ENCODE measurements at regions not wholly inside any gene's neighbourhood (a gene's known extent, or its start where the extent isn't known, plus 50 kb on each side); places are given as distances from the start of the nearest gene placed in this dataset.
A peak's percentile ranks its signal among the peaks of the same experiment; 100 is the strongest.
"Not testable (repeated sequence)": the region's sequence is repeated elsewhere in the genome, so short reads cannot be mapped to it uniquely, and the experiment has no call there.

DNA sequence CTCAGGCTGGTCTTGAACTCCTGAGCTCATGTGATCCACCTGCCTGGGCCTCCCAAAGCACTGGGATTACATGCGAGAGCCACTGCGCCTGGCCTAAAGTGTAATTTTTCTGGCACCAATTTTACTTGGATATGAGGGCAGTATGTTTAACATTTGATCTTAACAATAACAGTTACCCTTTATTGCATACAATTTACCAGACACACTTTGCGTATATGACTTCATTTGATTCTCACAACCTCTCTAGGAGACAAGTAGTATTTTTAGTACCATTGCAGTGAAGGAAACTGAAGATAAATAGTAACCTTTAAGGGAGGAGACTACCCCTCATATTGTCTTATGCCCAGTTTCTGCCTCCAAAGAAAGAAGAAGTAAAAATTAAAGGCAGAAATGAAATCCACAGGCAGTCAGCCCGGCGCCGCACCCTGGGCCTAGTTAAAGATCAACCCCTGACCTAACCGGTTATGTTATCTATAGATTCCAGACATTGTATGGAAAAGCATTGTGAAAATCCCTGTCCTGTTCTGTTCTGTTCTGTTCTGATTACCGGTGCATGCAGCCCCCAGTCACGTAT, 54.0 kb downstream of the CYP26A1 start:
- DNase-seq = not testable (repeated sequence)

DNA sequence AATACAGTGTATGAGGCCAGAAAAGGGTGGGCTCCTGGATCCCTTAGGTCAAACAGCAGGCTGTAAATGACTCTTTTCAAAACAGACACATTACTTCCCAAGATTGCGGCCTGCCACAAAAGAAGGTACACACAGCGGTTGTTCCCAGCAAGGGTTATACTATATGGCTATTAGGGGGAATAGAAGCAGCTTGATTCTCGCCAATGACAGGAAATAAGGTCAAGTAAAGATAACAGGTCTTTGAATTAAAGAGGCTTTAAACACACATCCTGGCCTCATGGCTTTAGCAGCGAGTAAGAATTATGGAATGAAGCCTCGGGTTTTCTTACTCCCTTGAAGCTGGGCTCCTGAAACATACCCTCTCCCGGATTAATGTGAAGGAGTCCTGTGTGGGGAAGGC, 58.3 kb downstream of the CYP26A1 start:
- DNase-seq = no peak

DNA sequence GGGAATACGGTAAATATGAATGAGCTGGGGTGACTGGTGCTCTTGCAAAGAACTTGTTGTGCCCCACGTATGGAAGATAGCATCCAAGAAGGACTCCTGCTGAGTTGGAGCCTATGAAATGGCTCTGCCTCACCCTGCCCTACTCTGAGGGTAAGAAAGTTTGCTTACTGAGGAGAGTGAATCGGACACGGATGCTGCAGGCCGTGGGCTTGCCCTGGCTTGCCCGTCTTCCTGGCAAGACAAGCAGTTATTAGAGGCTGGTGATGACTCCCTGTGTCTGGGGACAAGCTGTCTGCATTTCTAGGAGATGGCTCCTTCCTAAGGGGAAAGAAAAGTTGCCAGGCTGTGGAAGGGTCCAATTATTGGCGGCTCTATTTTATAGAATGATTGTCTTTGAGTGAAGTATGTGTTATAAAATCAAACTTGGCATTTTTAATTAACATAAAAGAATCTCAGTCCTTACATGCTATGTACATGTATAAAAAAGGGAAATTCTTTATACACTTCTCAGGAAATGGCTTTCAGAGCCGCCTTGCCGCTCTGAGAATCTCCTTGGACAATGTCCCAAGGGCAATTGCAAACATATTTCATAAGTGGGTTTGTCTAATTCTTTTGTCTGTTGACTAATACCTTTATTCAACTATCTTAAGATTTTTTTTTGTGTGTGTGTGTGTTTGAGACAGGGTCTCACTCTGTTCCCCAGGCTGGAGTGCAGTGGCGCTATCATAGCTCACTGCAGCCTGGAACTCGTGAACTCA, 64.6 kb downstream of the CYP26A1 start:
- DNase-seq = no peak

DNA sequence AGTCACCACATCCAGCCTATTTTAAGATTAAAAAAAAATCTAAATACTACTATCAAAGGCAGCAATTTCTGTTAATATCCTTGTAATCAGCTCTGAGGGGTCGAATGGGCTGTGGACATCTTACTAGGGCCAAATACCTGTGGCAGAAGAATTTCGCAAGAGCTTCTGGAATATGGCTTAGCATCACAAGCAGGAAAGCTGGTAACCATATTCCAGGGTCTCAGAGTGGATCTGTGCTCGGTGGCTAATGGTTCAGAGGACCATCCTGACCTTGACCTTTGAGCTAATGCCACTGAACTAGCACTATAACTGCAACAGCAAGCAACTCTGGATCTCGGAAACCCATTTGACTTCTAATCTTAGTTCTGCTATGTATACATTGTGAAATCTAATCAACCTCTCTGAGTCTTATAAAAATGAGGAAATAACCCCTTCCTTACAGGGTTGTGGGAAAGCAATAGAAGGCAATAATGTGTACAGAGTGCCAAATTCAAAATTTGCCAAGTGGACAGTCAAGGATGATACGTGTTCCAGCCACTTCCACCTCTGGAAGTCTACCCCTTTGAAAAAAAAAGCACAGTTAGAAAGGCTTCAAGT, 65.5 kb downstream of the CYP26A1 start:
- DNase-seq = no peak

DNA sequence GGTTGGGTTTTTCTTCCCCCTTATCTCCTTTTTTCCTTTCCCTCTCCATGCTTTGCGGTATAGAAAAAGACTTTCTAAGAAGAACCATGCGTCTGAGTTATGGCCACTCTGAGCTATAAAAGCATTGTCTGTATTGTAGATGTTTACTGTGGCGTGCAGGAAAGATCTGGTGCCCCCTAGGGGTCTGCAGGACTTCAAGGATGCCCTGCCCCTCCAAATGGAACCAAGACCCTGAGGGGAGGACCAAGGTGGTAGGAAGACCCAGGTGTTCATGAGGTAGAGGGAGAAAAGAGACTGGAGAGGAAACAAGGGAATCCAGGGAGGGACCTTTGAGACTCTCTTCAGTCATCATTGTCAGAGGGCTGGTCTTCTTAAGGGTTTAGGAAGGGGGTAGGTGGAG, 68.8 kb downstream of the CYP26A1 start:
- DNase-seq = no peak

DNA sequence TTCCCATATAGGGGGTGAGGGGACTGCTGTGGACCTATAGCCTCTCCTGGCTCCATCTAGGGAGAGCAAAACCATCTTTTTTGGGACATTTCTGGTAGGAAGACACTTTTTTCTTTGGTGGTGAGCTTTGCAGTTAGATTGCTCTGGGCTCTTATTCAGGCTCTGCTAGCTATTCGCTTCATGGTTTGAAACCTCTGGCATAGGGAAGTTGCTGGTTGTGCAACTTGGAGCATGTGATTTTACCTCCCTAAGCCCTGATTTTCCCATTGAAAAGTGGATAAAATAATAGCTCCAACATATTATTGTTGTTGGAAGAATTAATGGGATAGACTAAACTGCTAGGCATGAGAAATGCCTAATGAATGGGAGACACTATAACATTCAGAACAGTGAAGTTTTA, 69.6 kb downstream of the CYP26A1 start:
- DNase-seq = no peak

DNA sequence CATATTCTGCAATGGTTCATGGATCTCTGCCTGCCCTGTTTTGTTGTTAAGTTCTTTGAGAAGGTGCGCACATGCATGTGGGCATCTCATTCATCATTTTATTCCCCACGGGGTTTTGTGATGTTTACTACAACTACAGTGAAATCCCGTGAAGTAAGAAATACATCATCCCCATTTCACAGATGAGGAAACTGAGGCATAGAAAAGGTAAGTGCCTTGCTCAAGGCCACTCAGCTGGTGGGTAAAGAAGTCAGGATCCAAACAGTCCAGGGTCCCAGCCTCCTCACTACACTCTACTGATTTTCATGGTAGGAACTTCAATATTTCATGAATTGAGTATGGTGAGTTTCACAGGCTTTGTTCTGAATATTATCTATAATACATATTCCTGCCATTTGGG, 72.6 kb downstream of the CYP26A1 start:
- DNase-seq = no peak

DNA sequence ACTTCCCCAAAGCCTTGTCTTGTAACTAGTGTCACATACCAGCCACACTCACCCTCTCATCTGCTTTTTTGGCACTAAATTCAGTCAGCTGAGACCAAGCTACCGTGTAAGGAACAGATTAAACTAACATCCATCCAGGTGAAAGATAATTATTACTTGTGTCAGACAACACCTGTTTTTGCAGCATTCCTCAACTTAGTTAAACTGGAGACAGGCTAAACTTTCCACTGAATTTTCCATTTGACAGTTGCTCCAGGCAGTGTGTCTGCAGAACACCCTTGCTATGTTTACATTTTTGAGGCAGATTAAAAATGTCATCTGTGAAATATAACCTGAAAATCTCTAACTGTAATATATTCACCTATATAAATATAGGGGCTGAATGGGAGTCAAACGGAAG, 73.6 kb downstream of the CYP26A1 start:
- DNase-seq = no peak

DNA sequence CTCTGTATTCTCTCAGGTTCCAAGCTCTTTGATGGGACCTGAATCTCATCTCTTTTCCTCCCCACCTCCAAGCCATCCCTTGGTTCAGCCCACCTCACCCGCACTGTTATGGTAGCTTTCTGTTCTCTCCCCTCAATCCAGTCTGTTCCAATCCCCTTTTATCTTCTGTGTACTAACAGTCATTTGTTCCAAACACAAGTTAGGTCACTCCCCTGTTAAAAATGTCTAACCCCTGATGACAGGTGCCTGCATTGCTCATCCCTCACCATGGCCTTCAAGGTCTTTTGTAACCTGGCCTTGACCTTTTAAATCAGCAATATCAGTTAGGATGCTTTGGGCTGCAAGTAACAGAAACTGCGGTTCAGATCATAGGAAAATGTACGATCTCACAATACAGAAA, 74.8 kb downstream of the CYP26A1 start:
- DNase-seq = no peak

DNA sequence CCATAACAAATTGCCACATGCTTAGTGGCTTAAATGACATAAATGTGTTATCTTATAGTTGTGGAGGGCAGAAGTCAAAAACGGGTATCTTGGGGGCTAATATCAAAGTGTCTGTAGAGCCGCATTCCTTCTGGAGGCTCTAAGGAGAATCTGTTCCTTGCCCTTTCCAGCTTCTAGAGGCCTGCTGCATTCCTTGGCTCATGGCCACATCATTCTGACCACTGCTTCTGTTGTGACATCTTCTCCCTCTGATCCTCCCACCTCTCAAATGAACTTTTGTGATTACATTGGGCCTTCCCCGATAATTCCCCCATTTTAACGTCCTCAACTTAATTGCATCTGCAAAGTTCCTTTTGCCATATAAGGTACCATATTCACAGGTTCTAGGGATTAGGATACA, 76.1 kb downstream of the CYP26A1 start:
- DNase-seq = no peak

DNA sequence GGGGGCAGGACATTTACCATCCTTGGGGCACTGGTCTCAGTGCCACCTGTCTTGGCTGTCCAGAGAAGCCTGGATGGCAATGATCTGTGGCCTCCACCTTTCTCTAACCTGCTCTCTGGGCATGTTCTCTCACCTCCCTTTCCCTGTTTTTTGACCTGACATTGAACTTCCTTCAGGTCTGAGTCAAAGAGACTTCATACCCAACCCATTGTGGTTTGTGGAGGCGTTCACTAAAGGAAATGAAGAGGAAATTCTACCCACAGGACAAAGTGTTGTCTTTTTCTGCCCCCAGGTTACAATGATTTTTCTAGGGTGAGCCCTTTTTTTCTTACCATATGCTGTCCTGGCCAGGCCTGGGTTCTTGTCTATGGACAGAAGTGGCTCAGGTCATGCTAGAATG, 76.6 kb downstream of the CYP26A1 start:
- DNase-seq = no peak

DNA sequence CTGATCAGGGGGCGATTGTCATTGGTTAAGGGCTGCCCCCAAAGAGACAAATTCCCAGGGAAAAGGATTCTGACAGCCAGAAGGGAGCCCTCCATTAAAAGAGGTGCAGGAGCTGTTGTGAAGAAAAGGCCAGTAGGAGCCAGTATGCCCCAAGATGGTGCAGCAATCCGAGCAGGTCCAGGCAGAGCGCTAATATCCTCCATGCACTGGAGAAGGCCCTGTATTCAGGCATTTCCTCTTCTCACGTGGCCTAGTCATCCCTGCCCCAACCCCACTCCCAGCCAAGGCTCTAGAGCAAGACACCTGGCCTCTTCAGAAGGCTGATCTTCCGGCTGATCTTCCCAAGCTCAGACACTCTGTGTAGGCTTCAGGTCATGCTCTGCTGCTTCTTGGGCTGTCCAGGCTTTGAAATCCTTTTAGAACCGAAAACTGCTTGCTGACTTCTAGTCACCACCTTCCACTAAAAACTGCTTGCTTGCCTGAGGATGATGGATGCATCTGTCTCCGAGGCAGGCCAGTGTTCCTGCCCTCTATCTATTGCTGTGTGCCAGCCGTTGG, 77.4 kb downstream of the CYP26A1 start:
- no peak for DNase-seq

DNA sequence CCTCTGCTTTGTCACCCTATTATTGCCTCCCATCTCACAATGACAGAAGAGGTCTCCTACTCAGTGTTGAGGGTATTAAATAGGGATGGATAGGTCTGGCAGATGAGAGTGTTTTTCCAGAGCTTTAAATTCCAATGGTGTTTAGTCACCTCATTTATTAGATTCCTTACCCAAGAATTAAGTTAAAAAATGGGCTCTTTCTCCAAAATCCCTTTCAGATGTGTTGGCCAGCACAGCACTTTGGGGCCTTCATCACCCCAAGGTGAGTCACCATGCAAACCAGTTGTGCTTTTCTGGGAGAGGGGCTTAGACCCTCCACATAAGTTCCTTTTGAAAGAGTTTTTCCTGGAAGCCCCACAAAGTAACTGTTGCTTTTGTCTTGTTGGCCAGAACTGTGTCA, 78.4 kb downstream of the CYP26A1 start:
- DNase-seq = peak; percentile 44

DNA sequence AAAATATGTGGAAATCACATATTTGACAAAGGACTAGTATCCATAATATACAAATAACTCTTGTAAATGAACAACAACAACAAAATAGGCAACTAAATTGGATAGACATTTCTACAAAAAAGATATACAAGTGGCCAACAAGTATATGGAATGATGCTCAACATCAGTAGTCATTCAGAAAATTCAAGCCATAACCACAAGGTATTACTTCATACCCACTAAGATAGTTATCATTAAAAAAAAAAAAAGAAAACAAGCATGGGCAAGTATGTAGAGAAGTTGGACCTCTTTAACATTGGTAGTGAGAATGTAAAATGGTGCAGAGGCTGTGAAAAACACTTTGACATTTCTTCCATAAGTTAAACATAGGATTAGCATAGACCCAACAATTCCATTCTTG, 80.8 kb downstream of the CYP26A1 start:
- no peak for DNase-seq

DNA sequence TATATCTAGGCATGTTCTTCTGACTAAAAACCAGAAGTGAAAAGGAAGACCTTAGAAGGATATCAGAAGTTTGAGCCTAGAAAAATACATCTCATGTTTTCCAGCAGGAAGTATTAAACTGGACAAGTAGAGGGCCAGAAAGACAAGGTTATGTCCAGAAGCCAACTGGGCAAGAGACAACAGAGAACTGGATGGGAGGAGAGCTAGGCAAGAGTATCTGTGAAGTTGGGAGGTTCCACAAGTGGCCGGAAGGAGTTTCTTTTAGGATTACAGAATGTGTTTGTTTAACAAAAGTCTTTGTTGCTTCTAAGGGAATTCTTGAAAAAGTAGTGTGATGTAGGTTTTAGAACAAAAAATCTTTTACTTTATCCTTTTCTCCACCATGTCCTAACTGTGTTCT, 86.4 kb downstream of the CYP26A1 start:
- no peak for DNase-seq

DNA sequence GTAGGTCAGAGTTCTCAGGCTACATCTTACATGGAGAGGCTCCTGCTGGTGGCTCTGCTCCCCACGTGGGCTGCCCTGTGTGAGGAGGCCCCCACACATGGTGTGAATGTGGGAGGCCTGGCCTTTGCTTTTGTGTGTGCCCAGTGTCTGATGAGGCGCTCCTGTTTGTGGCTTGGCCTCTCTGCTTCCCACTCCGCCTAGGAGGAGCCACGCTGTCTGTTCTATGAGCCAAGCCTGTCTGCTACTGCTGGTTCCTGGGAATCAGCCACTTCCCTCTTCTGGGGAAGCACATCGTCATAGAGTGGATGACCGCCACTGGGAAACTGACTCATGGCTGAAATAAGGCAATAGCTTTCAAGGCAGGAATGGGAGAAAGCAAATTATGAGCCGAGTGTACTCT, 87.1 kb downstream of the CYP26A1 start:
- peak; percentile 66 for DNase-seq

DNA sequence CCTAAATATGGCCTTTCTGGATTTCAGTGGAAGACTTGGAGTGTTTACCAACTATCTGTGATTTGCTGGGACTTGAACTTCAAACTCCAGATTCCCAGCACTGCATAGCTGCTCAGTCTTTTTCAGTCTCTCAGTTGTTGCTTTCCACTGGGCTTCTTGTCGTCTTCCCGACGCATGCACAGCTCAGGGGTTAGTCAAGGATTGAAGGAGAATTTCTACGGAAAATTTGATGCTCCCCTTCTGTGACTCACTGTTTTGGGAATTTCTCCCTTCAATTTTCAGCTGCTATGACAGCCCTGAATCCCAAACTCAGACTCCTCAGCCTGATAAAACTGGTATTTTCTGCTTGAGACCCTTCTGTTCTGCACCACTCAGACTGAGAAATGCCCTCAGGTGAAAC, 91.7 kb downstream of the CYP26A1 start:
- no peak for DNase-seq

DNA sequence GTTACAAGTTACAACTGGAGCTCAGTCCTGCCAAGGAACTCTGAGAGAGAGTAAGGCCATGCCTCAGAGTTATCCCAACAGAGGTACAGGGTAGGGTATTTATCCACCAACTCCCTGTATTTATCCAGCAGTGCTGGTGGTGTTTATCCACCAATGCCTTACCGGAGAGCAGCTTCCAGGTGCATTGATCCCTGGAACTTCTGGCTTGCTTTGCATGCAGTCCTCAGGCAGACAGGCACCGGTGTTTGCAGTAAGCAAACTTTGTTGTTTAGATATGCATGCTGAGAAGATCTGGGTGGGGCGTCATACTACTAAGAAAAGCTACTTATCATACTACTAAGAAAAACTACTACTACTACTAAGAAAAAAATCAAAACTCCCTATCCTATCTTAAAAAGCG, 92.4 kb downstream of the CYP26A1 start:
- DNase-seq = no peak

DNA sequence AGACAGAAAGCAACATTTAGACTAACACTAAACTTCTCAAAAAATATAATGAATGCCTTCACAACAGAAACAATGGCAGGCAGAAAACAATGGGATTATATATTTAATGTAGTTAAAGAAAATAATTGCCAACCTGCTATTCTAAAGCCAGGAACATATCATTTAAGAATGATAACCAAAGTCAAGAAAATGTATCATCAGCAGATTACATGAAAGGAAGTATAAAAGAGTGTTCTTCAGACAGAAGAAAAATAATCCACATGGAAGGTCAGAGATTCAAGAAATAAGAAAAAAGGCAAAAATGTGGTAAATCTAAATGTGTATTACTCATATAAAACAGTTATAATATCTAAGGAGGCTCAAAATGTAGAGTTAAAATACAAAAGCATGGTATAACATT, 98.1 kb downstream of the CYP26A1 start:
- DNase-seq = no peak

DNA sequence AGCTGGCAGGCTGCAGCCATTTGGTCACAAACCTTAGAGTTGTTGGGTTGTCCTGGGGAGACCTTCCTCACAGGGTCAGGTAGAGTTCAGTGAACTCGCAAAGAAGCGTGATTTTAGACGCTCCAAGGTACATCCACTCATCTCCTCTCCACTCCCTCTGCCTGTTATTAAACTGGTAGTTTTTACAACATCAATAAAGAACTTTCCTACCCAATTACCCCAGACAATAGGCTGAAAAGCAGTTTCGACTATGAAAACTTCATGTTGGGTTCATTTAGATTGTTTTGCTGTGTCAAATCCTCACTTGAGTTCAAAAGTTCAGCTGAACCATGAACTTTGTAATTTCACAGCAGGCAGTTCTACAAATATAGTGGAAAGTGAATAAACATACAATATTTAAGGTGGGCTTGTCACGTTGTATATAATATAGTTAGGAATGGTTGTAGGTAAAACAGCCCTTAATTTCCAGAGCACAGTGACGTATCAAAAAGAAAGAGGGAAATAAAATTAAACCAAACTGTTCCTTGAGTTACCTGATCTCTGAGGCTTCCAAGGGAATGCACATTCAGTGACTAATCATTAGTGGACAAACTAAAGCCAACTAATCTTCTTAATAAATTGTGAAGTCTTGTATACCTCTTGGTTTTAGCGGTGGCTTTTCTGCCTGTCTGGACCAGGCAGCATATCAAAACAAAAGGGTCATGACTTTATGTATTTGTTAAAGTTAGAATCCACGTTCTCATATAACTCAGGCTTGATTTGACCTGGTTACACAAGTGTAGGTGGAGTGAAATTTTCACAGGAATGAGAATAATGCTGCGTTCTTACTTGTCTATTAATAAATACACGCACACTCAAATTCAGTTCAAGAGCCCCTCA, 100.5 kb downstream of the CYP26A1 start:
- DNase-seq = no peak

DNA sequence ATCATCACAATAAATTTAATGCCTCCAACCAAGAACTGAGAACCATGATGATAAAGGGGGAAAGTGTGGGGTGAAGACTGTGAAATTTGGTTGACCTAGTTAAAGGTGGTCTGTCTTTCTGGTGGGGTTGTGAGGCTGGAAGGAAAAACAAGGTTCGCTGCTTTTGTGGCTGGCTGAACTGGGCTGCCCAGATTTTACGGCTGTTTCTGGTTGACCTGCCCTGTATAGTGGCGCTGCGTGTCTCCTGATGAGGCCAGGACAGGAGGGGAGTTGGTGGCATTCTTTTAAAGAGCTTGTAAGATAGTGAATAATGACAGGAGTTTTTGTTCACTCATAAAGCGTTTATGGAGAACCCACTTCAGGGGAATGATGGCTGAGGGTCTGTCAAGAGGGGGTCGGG, 101.8 kb downstream of the CYP26A1 start:
- DNase-seq = no peak

DNA sequence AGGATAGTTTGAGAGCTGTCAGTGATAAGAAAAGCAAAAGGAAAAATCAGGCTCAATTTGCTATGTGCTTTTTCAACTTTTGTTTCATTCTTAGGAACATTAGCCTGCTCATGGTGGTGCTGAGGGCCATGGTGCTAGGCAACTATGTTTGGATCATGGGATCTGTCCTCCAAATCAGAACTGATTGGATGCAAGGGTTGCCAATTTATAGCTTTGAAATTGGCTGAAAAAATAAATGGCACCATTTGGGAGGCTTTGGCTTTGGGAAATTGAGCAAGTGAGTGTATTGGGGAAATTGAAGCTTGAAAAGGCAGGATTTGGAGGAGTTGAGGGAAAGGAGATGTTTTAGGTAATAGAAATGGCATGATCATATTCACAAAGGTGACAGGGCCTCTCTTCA, 103.8 kb downstream of the CYP26A1 start:
- no peak for DNase-seq

DNA sequence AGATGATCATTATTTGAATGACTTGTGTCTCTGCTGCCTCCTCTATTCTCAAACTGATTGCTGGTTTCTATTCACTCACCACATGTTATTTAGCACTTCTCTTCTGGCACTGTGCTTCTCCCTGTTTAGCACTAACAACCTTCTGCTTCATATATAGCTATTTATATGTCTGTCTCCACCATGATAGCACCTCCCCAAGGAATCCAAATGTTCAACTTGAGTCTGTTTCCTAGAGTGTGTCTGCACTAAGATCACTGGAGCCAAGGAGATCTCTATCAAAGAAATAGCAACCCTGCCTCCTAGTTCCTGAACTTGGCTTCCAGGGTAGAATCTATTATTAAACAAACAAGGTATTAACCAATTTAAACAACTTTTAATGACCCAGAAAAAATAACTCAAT, 104.5 kb downstream of the CYP26A1 start:
- DNase-seq = no peak
